HG03095 (cell line): ENCODE measurements at regions not wholly inside any gene's neighbourhood (a gene's known extent, or its start where the extent isn't known, plus 50 kb on each side); places are given as distances from the start of the nearest gene placed in this dataset.
A peak's percentile ranks its signal among the peaks of the same experiment; 100 is the strongest.

ENCODE experiments used
- ATAC-seq: cut with Tn5 transposase; IDR thresholded peaks from one replicate; pipeline ENCODE4 v1.9.1; 2021; ENCODE audit warnings: moderate library complexity; ENCODE audit not compliant: unreplicated experiment

DNA sequence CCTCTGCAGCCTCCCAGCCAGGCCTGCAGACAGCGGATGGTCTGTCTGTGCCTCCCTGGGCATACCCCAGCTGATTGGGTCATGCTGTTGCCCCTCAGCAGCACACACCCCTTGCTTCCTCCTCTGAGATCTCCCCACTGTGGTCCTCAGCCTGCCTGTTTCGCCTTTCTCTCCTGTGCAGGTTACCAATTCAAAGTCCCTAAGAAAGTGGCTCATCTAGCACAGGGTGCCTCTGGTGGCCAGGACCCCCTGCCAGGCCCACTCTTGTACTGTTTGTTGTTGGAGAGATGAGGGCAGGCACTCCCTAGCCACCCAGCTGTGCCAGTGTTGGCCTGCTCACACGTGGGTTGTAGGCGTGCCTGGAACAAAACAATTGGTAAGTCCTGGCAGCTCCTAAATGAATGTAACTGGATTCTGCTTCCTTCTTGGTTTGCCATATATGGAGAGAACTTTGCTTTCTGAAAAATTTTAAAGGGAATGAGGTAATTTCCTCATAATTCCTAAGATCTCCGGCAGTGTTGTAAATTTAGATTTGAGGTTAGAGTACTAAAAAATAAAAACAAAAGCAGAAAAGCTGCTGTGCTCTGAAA is 213.2 kb upstream of the IL12A start:
- ATAC-seq, result no peak

DNA sequence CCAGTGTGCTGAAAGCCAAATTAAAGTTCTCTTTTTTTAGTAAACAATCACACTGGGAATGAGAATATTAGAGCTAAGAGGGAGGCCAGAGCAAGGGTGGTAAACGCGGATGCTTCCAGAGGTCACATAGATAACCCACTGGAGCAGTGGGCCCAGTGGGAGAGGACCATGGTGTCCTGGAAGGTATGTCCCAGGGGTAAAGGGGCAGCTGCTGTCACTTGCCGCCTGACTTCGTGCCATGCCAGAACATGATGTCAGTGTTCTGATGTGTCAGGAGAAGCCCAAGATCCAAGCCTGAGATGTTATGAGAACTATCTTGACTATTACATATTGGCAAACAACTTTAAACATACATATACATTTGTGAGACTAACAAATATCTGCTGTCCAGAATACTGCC is 211.9 kb upstream of the IL12A start:
- ATAC-seq, result no peak

DNA sequence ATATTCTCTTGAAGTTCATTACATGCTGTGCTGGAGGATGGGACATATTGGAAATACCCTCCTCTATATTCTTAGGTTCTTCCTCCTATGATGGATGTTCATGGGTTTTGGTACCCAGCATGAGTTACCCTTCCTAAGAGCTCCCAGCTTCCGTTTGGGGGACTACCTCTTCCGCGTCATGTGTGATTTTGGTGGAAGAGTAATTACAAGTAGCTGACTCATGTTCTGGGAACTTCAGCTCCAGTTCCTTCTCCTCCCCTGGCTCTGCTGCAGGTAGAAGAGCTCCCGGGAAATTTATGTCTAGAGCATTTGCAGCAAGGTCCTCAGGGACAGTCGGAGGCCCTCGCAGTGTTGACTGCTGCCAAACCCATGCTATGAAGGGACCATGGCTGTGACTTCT is 208.8 kb upstream of the IL12A start:
- ATAC-seq, result no peak

DNA sequence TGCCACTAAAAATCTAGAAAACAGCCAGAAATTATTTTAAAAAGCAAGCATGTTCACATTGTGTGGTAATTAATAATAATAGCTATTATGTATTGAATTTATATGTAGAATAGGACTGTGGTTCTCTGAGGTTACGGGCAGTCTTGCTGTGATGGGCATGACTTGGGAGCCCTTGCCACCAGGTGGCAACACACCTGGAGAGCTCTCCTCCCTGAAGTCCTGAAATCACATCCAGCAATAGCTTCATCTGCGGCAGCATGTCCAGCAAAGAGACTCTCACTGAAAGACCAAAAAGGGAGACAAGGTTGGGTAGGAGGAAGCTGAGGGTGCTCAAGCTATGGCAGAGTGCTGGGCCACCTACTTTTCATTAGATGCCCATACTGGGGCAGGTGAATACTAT is 206.8 kb upstream of the IL12A start:
- ATAC-seq, result no peak

DNA sequence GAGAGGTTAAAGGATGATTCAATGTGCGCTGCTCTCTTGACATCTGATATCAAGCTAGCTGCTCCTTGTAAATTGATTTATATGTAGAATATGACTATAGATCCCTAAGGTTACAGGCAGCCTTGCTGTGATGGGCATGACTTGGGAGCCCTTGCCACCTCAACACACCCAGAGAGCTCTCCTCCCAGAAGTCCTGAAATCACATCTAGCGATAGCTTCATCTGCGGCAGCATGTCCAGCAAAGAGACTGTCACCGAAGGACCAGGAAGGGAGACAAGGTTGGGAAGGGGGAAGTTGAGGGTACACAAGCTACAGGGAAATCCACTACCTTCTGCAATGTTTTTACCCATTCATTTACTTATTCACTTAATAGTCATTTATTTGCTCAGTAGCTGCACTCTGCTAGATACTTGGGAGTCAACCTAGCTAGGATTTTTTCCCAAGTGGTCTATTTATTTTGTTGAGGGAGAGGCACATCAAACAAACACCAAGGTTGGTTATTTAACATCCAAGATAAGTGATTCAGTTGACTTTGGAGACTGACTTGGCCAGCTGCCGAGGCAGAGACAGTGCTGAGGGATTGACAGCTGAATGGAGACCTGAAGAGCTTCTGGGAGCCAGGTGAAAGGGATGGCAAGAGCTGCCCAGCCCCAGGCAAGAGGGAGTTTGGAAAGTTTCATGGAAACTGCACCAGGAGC is 205.8 kb upstream of the IL12A start:
- ATAC-seq, result no peak

DNA sequence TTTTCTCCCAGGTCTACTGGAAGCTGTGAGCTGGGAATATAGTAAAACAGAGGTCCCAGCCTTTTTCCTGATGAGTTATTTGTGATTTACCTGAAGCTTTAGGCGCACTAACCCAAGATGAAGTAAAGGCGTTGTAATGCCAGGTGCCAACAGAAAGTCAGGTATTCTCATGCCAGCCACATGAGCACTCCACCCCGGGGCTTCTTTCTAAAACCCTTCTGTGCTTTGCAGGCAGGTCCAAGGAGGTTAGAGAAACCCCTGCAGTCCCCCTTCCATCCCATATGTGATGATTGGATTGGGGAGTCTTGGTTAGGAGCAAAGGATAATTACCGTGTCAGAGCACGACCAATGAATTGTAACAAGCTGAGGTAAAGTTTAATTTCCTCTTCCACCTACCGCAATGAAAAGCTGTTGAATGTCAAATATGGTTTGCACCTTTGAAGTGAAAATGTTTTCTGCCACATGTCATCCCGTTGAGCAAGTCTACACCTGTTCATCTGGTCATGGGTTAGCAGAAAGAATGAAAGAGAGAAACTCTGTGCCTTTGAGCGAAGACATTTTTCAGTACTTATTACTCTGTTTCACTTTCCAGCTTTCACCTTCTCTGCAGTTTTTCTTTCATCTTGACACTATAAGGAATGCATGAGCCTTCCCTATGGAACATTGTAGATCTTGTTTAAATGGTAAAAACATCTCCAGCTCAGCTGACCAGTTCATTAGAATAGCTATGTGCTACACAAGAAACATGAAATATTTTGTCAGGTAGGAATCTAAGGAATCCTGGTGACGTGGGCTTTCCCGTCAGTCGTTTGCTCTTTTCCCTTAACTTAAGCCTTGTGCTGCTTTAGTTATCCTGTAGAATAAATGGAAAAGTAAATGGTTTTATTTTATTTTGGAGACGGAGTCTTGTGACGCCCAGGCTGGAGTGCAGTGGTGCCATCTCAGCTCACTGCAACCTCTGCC is 204.6 kb upstream of the IL12A start:
- ATAC-seq, result peak; percentile 84

DNA sequence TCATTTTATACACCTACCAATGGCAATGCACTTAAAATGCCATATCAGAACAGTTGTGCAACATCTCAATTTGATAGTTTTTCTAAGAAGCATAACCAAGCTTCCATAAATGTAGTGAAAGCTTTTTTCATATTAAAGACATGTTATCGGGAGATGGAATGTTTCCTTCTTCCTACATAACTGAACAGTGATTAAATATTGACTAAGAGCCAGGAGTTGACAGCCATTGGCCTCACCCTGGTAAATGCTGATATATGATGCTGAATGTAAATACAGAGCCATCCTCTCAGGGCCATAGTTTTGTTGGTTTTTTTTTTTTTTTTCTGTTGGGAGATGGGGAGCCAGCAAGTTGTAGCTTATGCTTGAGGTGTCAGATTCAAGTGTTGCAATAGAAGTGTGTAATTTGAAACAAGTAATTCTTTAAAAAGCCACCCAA is 203.3 kb upstream of the IL12A start:
- no peak for ATAC-seq

DNA sequence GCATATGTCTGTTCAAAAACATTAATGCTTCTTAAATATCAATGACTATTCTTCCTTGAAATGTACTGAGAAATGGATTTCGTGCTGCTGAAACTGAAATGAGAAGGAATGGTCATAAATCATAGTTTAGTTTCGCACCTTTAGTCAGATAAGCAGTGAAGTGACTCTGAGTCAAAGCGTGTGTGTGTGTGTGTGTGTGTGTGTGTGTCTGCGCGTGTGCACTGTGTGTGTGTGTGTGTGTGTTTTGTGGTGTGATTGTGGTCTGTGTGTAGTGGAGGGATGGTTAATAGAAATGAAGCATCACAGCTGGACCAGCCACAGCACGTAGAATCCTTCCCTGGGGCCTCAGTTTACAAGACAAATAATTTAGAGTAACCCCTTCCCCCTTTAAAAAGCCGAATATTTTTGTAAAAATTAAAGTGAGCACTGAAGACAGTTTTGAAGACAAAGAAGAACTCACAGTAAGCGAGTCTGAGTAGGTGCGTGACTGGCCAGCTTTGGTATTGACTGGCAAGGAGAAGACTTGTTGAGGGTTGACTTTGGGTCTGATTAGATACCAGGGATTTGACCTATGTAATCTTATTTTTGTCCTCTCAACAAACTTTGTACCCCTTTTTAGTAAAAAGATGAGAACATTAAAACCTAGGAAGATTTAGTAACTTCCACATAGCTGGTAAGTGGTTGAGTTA is 202.0 kb upstream of the IL12A start:
- no peak for ATAC-seq

DNA sequence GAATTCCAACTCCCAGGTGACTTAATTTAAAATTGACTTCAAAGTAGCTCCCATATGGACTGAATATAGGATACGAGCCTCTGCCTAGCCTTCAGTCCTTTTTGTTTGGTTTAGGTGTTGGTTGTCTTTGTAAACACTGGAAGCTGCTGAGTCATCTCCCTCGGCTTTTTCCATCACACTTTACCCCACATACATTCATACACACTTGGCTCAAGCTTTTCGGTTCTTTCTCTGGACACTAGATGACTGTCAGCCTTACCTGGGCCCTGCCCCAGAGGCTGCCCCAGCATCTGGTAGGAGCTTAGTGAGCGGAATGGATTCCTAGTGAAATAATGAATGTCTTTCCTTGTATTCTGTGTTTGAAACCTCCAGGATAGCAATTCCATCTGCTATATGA is 201.5 kb upstream of the IL12A start:
- ATAC-seq, result no peak

DNA sequence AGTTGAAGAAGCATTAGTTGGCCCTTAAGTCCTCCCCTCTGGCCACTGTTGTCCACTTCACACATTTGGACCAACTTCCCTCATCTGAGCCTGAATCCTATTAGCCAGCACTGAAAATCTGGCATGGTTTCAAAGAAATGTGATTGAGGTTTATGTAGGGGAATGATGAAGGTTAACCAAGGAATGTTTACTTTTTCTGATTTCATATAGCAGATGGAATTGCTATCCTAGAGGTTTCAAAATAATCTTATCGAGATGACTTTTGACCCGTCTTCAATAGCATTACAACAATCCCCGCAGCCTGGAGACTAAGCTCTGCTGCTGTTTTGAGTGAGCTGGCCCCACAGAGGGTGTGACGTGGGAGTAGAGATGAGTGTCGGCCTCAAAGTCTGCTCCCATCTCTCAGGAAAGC is 200.8 kb upstream of the IL12A start:
- ATAC-seq, result no peak

DNA sequence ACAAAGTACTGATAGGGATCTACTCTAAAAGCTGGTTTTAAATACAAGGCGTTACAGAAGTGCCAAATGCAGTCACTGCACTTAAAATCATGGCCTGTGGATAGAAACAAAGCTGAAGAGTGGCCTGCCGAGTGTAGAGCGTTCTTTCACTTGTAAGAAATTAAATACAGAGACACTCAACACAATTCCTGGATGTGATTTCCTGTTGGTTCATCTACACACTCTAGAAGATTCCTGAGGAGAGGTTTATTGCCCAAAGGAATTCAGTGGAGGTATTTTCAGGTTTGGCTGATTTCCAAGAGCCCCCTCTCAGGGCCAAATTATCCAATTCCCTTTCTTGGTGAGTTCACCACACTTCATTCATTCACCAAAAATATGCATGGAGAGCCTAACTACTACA is 200.3 kb upstream of the IL12A start:
- no peak for ATAC-seq

DNA sequence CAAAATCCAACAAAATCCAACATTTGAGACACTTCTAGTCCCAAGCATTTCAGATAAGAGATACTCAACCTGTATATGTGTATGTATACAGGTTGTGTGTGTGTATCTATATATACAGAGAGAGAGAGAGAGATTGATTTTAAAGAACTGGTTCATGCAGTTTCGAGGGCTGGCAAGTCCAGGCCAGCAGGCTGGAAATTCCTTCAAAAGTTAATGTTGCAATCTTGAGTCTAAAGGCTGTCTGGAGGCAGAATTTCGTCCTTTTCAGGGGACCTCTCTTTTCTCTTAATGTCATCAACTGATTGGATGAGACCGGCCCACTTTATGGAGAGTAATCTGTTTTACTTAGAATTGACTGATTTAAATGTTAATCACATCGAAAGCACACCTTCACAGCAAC is 199.6 kb upstream of the IL12A start:
- ATAC-seq, result no peak

DNA sequence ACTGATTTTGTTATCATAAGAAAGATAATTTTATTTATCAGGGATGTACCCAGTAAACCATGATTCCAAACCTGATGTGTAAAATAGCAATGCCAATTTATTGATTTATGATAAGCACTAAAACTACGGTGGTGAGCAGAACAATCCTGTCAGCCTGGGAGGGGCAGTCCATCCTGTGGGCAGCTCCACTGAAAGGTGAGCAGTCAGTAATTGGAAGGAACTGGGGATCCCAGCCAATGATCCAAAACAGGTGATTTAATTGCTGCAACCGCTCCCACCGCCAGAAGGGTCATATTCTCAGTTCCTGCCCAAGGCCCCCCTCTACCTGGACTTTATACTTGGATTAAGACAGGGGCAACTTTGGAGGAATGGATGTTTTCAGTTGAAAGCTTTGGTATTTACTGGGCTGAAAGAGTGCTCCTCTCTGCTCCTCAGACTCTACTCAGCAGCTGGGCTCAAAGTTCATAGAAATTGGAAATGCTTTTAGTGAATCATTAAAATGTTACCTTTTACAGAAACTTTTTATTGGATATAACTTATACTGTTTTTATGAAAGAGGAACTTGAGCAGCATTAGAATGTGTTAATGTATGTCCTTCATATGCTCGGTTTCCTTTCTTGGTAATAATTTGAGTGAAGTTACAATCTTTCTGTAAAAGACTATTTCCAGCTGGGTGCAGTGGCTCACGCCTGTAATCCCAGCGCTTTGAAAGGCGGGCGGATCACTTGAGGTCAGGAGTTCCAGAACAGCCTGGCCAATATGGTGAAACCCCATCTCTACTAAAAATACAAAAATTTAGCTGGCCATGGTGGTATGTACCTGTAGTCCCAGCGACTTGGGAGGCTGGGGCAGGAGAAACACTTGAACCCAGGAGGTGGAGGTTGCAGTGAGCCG is 198.6 kb upstream of the IL12A start:
- ATAC-seq, result no peak

DNA sequence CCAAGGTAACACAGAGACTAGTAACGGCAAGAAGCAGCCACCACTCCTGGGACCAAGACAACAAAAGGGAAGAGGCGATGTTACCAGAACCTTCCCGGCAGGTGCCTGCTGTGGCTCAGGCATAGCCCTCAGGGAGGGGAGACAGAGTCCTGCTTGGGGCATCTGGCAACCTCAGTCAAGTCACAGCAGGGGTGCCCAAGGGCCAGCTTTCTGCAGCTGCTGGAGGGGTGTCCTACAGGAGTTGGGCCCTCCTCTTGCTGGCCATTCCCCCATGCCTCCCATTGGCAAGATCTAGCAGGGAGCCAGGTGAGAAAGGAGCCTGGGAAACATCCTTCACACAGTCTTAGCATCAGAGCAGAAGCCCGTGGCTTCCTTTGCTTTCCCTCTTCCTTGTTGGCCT is 197.3 kb upstream of the IL12A start:
- no peak for ATAC-seq

DNA sequence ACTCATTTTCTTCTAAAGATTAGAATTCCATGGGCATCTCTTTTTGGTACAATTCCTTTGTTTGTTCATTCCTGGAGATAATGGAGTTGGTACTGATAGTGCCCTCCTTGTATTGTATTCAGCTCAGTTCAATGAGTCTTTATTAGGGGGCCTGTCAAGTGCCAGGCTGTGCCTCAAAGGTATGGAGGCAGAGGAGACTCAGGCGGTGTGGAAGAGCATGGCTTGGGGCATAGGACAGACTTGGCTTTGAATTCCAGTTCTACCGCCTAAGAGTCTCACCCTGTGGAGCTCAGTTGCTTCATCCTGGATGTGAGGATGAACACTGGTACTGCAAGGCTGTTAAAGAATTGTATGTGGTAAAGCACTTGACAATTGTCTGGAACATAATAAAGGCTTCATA is 196.6 kb upstream of the IL12A start:
- ATAC-seq, result no peak

DNA sequence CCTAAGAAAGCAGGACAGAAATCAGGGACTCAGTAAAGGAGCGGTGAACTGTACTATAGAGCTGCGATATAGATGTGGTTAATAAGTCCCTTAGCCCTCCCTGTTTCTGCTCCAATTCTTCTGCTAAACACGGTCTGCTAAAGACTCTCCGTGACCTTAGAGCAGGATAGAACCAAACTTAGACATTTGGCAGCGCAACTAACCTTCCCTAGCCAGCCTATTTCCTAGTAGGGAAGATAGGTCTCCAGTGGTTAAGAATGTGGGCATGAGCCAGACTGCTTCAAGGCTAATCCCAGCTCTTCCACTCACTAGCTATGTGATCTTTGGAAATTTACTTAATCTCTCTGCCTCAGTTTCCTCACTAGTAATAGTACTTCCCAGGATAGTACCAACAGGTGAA is 193.6 kb upstream of the IL12A start:
- ATAC-seq, result no peak

DNA sequence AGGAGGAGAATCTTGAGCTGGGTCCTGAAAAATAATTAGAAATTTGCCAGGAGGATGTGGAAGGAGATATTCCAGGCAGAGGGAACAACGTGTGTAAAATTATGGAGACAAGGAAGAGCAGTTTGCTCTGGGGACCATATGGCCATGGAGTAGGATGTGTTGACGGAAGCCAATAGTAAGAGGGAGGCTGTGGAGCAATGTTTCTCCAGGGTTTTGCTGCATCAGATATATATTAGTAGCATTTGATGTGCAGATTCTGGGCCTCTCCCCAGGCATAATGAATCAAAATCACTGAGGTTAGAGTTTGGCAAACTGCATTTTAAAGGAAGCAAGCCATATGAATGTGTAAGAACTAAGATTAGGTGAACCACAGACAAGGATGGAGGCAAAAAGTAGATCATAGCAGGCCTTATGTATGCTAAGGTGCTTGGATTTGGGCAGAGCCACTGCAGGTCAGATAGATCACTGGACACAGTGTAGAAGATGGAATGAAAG is 192.9 kb upstream of the IL12A start:
- no peak for ATAC-seq

DNA sequence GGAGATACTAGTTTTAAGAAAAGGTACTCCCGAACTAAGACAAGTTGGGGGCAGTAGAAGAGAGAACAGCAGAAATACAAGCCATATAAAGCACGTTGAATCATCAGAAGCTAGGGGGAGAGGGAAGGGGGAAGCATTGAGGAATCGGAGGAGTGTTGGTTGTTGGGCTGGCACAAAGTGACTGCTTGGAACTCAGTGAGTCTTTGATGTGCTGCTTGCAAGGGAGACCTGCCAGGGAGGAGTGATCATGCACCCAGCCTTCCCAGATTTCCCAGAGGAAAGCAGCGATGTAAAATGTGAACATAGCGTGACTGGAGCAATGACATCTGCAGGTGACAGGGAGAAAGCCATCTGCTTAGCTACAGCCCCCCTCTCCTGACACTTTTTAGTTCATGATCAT is 192.4 kb upstream of the IL12A start:
- ATAC-seq, result no peak

DNA sequence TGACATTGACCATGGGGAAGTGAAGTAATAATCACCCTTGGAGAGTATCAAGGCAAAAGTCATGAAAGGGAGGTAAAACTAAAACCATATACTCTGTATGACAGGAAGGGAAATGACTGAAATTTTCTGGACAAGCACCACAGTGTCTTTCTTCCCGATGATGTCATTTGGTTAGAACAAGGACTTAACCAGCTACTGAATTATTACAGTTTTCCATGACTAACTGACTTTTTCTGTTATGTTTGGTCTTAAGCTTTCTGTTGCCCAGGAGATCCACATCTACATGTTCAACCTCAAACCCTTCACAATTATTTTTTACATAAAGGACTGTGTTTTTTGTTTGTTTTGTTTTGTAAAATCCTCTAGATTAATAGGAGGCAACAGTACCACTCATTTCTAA is 191.9 kb upstream of the IL12A start:
- ATAC-seq, result no peak

DNA sequence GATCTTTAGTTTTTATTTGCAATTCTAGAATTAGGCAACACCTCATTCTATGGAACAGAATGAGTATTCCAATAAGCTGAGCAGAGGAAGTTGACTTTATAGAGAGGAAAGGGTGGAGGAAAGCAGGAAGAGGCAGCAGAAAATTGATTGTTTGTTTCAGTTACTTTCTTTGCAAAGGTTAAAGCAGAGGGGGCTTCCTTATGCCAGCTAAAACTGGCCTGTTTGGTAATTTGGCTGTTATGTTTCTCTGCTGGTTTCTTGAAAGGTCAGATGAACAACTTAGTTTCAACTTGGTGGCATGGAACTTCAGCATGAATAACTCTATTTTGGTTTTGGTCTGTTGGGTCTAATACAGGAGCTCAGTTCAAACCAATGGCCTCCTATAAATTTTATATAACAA is 190.9 kb upstream of the IL12A start:
- ATAC-seq, result no peak
